ENCODE measurements at regions not wholly inside any gene's neighbourhood (a gene's known extent, or its start where the extent isn't known, plus 50 kb on each side); places are given as distances from the start of the nearest gene placed in this dataset.
"Not testable (repeated sequence)": the region's sequence is repeated elsewhere in the genome, so short reads cannot be mapped to it uniquely, and the experiment has no call there.

DNA sequence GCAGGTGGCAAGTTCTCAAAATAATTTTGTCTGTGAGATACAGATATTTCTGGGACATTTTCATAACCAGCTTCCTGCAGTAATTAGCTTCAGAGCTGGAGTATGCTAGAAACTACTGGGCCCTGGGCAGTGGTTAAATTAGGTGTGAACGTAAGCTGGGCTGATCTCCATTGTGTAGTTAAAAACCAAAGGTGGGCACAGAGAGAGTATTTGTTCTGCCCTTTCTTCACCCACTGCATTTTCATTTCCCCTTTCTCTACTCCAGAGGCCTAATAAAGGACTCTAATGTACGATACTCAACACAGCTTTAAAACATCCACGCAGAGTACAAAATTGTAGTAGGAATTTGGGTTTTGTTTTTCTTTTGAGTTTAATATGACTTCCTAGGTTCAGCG, 252.7 kb downstream of the SPRY1 start:
- DNase-seq: no peak

DNA sequence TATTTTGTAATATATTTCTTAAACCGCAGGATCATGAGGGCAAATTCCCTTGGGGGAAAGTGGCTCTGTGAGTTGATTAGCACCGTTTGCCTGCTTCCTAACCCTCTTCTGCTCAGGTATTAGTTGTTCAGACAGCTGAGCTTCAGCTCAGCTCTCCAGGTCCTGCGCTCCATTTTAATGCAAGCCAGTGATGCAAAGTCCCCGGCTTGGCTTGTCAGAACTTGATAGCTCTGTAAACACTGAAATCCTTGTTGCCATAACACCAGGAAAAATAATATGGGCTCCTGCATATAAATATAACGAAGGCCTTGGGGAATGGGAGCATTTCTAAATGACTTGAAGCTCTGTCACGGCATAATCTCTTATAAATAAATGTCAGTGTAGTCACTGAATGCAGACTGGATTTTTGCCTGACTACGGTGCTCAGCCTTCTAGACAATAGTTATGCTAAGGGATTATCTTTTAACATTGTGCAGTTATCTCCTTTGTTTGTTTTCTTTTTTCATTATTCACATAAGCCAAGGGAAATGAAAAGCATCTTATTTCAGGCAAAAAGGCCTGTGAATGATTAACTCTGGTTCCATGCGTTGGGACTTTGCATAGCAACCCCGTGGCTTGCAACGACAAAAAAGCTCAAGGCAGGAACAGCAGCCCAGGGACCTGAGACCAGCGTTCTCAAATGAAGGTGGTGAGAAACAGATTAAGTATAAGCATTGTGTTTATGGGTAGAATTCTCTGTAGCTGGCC, 253.2 kb downstream of the SPRY1 start:
- no peak for DNase-seq

DNA sequence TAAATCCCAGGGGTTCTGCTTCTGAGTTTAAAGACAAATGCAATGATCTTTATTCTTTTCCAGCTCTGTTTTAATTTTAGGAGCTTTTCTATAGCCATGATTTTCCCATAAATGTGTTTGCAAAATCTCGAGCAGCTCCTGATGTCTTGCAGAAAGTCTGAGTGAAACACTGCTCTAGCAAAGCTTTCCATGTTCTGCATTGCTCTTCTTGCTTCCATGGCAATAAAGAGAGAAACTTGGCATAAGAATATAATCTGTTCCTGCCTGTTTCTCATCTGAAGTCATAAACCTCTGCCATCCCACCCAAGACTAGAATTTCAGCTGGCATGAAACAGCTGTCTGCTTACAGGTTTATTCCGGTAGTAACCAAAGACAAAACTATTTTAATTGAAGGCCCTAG, 254.5 kb downstream of the SPRY1 start:
- no peak for DNase-seq

DNA sequence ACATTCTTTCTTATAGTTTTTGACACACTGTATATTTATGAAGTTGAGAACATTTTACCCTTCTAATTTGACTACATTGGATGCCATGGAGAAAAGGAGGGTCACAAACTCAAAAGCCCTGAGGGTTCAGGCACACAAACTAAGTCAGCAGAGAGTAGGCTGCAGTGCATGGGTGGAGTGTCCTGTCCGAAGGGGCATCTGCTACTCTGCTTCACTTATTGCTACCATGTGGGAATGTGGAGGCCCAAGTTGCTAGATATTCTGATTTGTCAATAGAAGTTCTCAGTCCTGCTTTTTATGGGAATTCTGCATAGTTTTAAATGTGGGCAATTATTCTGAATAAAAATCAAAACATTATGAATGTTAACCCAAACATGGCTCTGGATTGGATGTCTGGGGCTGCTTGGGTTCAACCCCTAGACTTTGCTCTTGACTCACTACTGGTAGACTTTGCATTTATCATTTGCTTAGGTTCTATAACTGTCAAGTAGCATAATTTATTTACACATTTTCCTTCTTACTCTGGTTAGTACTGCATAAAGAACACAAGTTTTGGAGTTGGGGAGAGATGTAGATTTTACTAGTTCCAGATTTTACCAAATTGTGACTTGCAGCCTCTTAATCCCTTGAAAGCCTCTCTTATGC, 255.1 kb downstream of the SPRY1 start:
- DNase-seq: no peak

DNA sequence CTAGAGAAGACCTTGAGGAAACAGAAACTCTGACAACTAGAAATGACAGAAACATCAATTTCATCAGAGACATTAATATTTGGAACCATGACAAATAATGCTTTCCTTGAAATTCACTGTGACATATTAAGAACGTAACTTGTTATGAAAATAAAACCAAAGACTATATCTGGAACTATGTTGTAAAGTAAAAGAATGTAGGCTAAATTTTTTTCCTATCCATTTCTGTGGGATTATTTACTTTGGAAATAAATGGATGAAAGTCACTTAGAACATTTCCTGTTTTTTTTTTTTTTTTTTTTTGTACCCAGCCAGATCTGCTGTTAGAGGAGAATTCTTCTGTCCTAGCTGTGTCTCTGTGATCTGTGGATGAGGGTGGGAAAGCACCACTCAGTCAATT, 255.9 kb downstream of the SPRY1 start:
- no peak for DNase-seq

DNA sequence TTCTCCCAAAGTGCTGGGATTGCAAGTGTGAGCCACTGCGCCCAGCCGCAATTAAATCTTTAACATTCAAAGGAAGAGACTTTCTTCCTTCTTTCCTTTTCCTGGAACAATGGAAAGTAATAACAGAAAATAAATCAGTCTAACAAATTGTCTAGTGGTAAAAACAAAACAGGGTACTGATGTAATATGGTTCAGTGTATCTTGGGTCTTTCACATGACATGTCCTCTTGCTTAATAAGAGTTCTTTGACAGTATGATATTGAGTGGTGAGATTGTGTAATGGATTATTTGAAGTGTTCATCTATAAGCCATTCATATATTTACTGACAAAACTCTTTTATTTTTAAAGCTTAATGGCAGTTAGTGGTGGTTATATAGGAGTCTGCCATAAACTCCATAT, 256.6 kb downstream of the SPRY1 start:
- DNase-seq: no peak

DNA sequence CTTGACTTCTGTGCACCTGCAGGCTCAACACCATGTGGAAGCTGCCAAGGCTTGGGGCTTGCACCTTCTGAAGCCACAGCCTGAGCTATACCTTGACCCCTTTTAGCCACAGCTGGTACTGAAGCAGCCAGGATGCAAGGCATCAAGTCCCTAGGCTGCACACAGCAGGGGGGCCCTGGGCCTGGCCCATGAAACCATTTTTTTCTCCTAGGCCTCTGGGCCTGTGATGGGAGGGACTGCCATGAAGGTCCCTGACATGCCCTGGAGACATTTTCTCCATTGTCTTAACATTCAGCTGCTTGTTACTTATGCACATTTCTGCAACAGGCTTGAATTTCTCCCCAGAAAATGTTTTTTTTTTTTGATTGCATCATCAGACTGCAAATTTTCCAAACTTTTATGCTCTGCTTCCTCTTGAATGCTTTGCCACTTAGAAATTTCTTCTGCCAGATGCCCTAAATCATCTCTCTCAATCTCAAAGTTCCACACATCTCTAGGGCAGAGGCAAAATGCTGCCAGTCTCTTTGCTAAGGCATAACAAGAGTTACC, 260.2 kb downstream of the SPRY1 start:
- not testable (repeated sequence) for DNase-seq

DNA sequence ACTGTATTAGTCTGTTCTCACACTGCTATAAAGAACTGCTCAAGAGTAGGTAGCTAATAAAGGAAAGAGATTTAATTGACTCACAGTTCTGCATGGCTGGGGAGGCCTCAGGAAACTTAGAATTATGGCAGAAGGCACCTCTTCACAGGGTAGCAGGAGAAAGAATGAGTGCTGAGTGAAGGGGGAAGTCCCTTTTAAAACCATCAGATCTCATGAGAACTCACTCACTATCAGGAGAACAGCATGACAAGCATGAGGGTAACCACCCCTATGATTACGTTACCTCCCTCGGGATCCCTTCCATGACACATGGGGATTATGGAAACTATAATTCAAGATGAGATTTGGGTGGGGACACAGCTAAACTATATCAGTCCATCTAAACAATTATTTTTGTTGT, 261.0 kb downstream of the SPRY1 start:
- not testable (repeated sequence) for DNase-seq

DNA sequence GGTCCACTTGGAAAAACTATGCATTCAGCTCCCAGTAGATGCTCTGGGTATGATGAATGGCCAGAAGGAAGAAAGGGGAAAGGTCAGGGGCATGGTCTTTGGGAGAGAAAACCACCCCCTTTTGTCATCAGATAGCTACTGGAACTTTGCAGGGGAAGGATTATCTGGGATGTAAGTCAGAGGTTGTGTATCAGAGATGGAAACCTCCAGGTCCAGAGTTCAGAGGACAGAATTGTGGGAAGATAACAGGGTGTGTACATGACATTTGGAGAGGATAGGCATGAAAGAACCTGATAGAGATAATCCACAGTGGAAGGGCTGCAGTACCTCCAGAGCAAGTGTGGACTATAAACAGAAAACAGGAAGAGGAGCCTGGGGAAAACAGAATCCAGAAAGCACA, 262.7 kb downstream of the SPRY1 start:
- DNase-seq: no peak

DNA sequence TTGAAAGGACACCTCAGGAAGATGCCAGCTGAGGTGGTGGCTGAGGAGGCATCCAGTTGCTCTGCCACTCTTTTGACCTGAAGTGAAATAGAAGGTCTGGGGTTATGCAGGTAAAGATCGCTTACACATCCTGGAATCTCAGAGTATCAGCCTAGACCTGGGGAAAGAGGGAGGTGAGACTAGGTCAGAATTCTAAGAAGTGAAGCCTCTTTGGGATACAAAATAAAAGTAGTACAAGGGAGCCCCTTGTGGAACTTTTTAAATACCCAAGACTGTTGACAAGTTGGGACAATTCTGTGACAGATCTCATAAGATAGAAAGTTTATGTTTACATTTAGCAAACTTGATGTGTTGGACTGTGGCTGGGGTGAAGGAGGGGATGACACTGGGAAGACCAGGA, 263.1 kb downstream of the SPRY1 start:
- peak; percentile 1 for DNase-seq

DNA sequence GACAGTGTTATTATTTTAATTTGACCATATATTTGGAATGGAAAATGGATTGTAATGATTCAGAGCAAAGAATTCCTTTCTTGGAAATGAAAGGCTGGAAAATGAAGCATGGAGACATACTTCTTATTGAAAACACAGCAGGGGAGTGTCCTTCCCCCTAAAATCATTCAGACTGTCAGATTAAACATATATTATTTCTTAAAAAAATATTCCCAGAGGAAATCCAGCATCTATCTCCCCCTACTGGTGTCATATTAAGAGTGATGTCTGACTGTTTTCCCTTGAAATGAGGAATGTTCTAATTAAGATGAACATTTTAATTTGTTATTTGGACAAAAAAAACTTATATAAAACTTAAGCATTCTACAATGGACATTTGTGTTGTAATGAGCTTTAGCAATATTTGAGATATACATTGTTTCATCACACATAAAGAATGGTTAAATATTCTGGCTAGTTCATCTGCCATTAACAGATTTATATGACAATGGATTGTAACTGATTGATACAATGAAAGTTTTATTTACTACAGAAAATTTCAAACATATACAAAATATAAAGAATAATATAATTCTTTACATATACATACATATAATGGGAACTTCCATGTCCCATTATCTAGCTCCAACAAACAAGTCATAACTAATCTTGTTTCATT, 264.6 kb downstream of the SPRY1 start:
- peak; percentile 9 for DNase-seq

DNA sequence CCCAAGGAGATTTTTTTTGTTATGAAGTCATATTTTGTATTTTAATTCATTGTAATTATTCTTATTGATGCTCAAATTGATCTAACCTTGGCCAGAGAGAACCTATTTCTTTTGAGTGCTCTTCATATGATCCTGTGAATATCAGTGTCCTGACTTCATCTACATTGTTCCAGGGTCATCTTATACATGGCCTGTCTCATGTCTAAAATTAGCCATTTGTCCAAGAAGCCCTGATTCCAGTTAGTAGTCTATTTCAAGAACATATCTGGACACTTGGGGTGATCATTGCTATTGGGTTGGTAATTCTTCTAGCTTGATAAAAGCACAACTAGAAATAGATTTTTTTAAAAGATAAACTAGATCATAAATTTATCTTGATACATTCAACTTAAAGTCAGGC, 266.2 kb downstream of the SPRY1 start:
- no peak for DNase-seq

DNA sequence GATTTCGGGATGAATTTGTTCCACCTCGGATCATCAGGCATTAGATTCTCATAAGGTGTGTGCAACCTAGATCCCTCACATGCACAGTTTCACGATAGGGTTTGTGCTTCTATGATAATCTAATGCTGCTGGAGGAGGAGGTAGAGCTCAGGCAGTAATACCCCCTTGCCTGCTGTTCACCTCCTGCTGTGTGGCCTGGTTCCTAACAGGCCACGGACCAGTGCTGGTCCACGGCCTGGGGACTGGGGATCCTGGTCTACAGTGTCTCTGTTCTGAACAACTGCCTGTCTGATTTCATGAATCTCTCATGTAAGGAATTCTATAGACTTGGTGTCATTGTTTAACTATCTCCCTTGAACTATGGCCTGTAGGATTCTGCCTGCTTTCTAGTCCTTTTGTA, 269.9 kb downstream of the SPRY1 start:
- DNase-seq: no peak

DNA sequence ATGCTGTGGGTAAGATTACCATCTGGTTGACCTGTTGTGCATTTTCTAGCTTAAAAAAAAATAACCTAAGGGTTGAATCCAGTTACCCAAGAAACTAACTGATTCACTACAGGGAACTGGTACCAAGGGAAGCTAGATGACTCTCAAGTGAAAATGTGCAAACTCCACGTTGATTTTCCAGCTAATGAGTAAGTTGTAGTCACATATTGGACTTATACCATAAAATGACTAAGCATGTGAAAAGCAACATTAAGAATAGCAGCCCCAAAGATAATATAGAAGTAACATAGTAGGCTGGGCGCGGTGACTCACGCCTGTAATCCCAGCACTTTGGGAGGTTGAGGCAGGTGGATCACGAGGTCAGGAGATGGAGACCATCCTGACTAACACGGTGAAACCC, 270.9 kb downstream of the SPRY1 start:
- DNase-seq: no peak

DNA sequence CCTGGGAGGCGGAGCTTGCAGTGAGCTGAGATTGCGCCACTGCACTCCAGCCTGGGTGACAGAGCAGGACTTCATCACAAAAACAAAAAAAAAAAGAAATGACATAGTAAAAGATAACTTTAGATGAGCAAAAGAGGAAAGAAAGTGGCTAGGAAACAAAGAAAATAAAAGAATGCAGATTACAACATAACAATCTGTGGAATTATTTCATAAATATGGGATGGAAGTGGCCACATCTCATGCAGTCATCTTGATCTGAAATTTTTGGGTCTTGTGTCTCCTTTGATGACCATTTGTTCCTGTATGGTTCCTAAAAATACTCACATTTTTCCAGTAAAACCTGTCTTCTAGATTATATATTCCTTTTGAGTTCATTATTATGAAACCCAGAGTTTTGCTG, 271.4 kb downstream of the SPRY1 start:
- DNase-seq: no peak

DNA sequence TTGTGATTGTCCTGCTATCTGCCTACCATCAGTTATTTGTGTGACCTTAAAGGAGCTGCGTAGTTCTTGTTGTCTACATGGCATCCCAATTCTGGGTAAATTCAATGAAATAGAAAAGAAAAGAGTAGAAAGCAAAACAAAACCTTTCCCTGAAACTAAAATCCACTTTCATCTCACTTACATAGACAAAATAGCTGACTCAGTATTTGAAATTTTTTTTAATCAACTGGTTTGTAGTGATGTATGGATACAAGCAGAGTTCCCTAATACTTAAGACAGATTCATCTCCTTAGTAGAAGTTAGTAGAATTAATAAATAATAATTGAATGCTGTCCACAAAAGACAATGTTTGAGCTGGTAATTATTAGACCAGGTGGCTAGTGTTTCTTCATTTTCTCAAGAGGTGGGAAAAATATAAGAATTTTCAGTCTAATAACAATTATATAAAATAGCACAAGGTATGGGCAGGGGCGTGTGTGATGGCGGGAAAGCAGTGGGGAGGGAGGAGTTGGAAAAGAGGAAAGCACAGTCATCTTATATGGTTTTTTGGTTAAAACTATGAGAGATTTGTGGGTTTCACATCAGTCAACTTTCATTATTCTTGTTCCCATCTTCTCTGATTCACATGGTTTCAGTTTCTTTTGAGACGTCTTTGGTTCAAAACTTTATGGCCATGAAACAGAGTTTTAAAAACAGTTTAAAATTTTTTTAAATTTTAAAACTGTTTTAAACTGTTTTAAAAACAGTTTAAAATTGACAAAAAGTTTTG, 275.2 kb downstream of the SPRY1 start:
- DNase-seq: no peak

DNA sequence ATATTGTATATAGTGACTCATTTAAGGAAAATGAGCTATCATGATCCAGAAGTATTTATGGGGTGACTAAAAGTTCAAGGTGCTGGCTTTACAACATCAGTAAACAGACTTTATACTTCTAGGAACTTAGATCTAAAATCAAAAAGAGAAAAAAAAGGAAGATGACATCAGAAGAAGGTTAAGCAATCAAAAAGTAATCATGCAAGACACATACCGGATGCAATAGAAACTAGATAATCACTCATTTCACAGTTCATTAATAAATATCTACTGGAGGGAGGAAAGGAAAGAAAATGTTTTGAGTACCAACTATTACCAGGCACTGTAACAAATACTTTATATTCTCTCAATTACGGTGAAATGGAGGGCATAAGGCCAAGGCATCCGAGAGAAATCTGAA, 276.4 kb downstream of the SPRY1 start:
- DNase-seq: no peak

DNA sequence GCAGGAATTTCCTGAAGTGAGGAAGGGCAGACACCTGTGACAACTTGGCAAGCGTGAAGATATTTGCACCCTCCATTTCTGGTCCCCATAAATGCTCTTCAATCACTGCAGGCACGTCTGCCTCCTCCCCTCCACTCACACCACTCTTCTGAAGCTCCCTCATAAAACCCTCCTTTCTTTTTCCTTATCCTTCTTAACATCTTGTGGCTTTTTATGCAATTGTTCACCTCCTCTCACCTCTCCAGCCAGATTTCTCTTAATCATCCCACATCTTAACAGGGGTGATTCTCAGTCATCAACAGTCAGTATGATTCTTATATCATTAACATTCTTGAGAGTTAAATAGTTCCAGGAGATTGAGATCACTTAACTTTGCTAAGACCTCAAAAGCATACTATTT, 277.4 kb downstream of the SPRY1 start:
- no peak for DNase-seq

DNA sequence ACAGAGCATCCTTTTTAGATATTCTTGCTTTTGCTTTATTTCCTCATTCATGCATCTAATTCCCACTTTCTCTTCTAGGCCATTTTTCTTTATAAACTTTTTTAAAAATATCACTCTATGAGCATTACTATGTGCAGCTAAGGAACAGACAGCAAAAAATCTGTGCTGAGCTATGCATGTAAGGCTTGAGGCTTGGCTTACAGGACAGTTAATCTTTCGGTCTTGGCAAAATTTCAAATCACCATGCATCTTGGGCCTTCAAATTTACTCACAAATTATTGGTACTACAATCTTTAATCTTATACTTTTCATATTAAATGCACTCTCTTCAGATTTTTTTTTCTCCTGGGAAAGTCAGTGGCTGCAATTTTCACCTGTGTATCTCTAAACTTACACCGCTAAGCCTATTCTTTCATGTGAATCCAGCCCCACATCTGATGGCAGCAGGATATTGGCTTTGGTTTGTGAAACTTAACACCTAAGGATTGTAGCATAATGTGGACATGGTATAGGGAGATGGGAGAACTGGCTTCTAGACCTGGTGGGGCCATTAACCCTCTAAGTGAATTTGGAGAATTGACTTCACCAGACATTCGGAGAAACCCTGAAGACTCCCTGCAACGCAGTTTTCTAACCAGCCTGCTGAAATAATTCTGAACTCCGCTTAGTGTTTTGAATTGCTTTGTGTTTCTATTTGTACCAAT, 278.3 kb downstream of the SPRY1 start:
- DNase-seq: no peak

DNA sequence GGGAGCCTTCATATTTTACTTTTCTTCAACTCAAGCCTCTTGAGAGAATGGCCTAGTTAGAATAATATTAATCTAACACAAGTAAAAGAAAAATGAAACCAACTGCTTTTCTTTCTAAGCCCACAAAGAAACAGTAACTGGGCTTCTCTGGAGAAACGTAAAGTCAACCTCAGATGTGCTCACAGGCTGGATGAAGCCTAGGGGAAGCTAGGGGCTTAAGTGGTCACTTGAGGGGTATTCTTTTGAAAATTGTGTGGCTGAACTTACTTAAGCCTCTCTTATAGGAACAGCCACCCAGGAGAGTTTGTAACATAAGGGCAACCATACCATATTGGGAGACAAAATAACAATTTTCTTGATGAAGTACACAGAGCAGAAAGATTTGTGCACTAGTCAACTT, 279.0 kb downstream of the SPRY1 start:
- no peak for DNase-seq

DNA sequence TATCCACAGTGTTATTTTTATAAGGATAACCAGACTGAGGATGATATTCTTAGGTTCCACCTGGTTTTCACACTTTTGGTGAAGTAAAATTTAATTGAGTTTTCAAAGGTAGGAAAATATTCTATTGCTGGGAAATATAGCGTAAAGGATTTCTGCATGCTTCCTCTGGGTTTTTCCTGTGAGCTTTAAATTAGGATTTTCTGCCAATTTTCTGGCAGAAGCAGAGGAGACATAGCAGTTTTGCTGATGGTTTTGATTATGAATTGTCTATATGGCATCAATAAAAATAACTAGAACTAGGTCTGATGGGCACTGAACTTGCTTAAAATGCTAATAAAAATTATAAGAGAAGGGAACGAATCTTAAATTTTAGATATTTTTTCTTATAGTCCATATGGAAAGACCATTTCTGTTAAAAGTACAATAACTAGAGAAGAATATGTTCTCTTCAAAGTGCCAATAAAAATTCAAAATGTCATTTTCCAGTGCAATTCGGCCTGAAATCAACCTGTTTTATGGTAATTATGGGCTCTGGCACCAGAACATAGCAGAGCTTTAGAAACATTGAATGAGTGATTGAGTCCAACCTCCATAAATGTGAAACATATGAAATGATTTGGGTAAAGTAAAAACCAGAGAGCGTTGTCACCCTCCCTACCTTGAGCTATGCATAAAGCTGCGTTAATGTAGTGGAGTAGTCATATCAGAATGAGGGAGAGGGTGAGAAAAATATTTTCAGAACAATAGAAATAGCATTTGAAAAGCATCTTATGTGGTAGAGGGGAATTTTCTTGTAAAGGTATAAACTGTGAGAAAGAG, 279.7 kb downstream of the SPRY1 start:
- DNase-seq: no peak

DNA sequence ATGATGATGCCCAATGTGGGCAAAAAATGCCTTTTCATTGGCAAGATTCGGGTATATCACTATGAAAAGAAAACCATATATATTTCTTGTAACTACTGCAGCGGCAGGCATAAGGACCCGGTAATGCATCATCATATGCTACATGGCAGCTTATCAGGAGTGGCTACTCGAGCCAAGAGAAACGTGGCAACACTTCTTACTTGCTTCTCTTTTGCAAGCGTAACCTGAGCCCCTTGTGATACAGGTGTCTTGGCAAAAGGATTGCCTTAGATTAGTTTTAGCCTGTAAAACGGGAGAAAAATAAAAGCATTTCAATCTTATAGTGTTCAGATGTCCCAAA, 280.3 kb downstream of the SPRY1 start:
- no peak for DNase-seq

Data from CD4-positive, alpha-beta T cell treated with Interleukin-12 subunit alpha and Interleukin-12 subunit beta, for 1 hour (primary cell).